ENCODE measurements at regions not wholly inside any gene's neighbourhood (a gene's known extent, or its start where the extent isn't known, plus 50 kb on each side); places are given as distances from the start of the nearest gene placed in this dataset.
A peak's percentile ranks its signal among the peaks of the same experiment; 100 is the strongest.

DNA sequence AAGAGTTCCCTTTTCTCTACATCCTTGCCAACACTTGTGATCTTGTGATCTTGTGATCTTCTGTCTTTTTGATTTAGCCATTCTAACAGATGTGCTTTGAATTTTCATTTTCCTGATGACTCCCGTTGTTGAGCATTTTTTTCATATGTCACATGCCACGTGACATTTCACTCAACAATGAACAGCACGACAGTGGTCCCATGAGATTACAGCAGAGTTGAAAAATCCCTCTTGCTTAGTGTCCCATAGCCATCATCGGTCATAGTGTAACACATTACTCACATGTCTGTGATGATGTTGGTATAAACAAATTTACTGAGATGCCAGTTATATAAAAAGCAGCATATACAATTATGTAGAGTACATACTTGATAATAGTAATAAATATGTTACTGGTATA lies 256.1 kb upstream of the OBI1 start:
- H3K27me3 Mint-ChIP-seq (ENCODE audit: low read depth, poor library complexity), result peaks cover 2% of the 10 kb centered on the region
- DNase-seq, result no peak
- no peak for TF ChIP-seq CTCF (IDR thresholded peaks at IDR 0.05)
- H3K36me3 Mint-ChIP-seq (ENCODE audit: low read depth), result no peaks in the 10 kb centered on the region
- no peak overlapping the region for H3K27ac Mint-ChIP-seq
- no peaks in the 10 kb centered on the region for H3K9me3 Mint-ChIP-seq
- no peak overlapping the region for H3K4me3 Mint-ChIP-seq
- H3K4me1 Mint-ChIP-seq, result no peaks in the 10 kb centered on the region

- H3K4me1 Mint-ChIP-seq, result no peaks in the 10 kb centered on the region
- H3K27ac Mint-ChIP-seq, result no peak overlapping the region
- no peak overlapping the region for H3K4me3 Mint-ChIP-seq
- no peak for DNase-seq
- H3K9me3 Mint-ChIP-seq, result no peaks in the 10 kb centered on the region
- TF ChIP-seq CTCF (IDR thresholded peaks at IDR 0.05), result no peak
- H3K27me3 Mint-ChIP-seq (ENCODE audit: low read depth, poor library complexity), result peaks cover 2% of the 10 kb centered on the region
- H3K36me3 Mint-ChIP-seq (ENCODE audit: low read depth), result no peaks in the 10 kb centered on the region
Measured at GRCh38 chr13:78913656-78914055, 254.7 kb upstream of the OBI1 start.

- H3K9me3 Mint-ChIP-seq, result no peaks in the 10 kb centered on the region
- H3K4me3 Mint-ChIP-seq, result no peak overlapping the region
- peaks cover 2% of the 10 kb centered on the region for H3K27me3 Mint-ChIP-seq (ENCODE audit: low read depth, poor library complexity)
- H3K4me1 Mint-ChIP-seq, result no peaks in the 10 kb centered on the region
- no peak for TF ChIP-seq CTCF (IDR thresholded peaks at IDR 0.05)
- H3K27ac Mint-ChIP-seq, result no peak overlapping the region
- H3K36me3 Mint-ChIP-seq (ENCODE audit: low read depth), result no peaks in the 10 kb centered on the region
- DNase-seq, result no peak
Measured at GRCh38 chr13:78910147-78910546, 251.2 kb upstream of the OBI1 start.

DNA sequence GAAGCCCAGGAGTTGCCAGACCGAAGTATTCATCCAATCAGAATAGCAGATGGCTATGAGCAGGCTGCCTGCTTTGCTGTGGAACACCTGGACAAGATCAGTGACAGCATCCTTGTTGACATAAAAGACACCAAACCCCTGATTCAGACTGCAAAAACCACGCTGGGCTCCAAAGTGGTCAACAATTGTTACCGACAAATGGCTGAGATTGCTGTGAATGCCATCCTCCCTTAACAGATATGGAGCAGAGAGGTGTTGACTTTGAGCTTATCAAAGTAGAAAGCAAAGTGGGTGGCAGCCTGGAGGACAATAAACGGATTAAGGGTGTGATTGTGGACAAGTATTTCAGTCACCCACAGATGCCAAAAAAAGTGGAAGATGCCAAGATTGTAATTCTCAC lies 250.3 kb upstream of the OBI1 start:
- H3K4me3 Mint-ChIP-seq, result no peak overlapping the region
- TF ChIP-seq CTCF (IDR thresholded peaks at IDR 0.05), result no peak
- no peaks in the 10 kb centered on the region for H3K36me3 Mint-ChIP-seq (ENCODE audit: low read depth)
- no peak overlapping the region for H3K27ac Mint-ChIP-seq
- H3K27me3 Mint-ChIP-seq (ENCODE audit: low read depth, poor library complexity), result peaks cover 2% of the 10 kb centered on the region
- H3K9me3 Mint-ChIP-seq, result no peaks in the 10 kb centered on the region
- H3K4me1 Mint-ChIP-seq, result no peaks in the 10 kb centered on the region
- DNase-seq, result no peak

DNA sequence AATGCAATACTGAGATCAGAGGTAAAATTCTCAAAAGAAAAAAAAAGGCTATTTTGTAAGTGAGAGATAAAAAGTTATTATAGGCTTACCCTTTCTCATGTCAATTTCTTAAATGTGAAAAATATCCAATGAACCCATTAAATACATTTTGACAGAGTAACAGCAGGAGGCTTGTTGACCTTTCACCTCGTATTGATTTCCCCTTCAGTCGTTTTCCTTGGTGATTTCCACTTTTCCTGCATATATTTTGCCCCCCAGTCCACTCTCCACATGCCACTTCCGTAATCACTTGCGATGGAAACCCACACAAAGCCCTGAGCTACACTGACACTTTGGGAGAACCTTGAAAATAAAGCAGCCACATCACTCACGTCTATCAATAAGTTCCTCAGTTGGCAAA lies 248.1 kb upstream of the OBI1 start:
- H3K4me1 Mint-ChIP-seq, result no peaks in the 10 kb centered on the region
- H3K9me3 Mint-ChIP-seq, result no peaks in the 10 kb centered on the region
- DNase-seq, result no peak
- no peak overlapping the region for H3K4me3 Mint-ChIP-seq
- no peaks in the 10 kb centered on the region for H3K36me3 Mint-ChIP-seq (ENCODE audit: low read depth)
- H3K27ac Mint-ChIP-seq, result peak overlapping the region; percentile 17
- no peak for TF ChIP-seq CTCF (IDR thresholded peaks at IDR 0.05)
- no peaks in the 10 kb centered on the region for H3K27me3 Mint-ChIP-seq (ENCODE audit: low read depth, poor library complexity)

DNA sequence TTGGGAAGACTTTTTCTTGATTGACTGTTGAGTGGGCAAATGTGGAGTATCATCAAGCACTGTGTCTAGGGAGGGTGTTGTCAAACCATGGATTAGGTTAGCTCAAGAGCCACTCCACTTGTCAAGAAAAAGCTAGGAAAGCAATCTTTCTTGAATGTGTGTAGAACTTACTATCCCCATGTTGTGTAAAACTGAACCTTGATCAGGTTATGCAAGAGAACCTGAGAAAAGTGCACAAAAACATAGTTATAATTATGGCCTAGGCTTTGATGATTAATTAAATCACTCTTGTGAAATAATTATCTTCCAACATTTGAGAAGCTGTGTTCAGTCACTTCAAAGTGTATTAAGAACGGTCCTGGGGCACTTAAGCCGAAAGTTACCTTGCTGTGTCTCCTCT lies 238.2 kb upstream of the OBI1 start:
- no peak overlapping the region for H3K4me3 Mint-ChIP-seq
- no peaks in the 10 kb centered on the region for H3K4me1 Mint-ChIP-seq
- no peak overlapping the region for H3K27ac Mint-ChIP-seq
- no peak for TF ChIP-seq CTCF (IDR thresholded peaks at IDR 0.05)
- peaks cover 5% of the 10 kb centered on the region for H3K9me3 Mint-ChIP-seq
- peaks cover 9% of the 10 kb centered on the region for H3K27me3 Mint-ChIP-seq (ENCODE audit: low read depth, poor library complexity)
- DNase-seq, result no peak
- no peaks in the 10 kb centered on the region for H3K36me3 Mint-ChIP-seq (ENCODE audit: low read depth)

Data from nephron progenitor cell (in vitro differentiated cells).